ES-I3 (cell line): ENCODE measurements at regions not wholly inside any gene's neighbourhood (a gene's known extent, or its start where the extent isn't known, plus 50 kb on each side); places are given as distances from the start of the nearest gene placed in this dataset.
"Not testable (repeated sequence)": the region's sequence is repeated elsewhere in the genome, so short reads cannot be mapped to it uniquely, and the experiment has no call there.

ENCODE experiments used
- H3K36me3 ChIP-seq: 2 replicates; pipeline ENCODE4 v1.6.1; 2013; ENCODE audit warnings: mild to moderate bottlenecking, low read length, control low read depth, moderate library complexity; ENCODE audit not compliant: insufficient read depth
- H3K4me1 ChIP-seq: 2 replicates; pipeline ENCODE4 v1.6.1; 2013; ENCODE audit warnings: mild to moderate bottlenecking, control low read depth, low read length; ENCODE audit not compliant: insufficient read depth
- H3K9ac ChIP-seq: 2 replicates; pipeline ENCODE4 v1.6.1; 2013; ENCODE audit warnings: low read depth, mild to moderate bottlenecking, low read length, moderate library complexity
- H3K9me3 ChIP-seq: 2 replicates; pipeline ENCODE4 v1.6.1; 2013; ENCODE audit warnings: mild to moderate bottlenecking, low read length, moderate library complexity; ENCODE audit not compliant: control insufficient read depth, insufficient read depth

- H3K9ac ChIP-seq, result no peak overlapping the region
- no peaks in the 10 kb centered on the region for H3K9me3 ChIP-seq
- H3K36me3 ChIP-seq, result no peaks in the 10 kb centered on the region
- H3K4me1 ChIP-seq, result no peaks in the 10 kb centered on the region
Observed at GRCh38 chr2:59752512-59752911, 800.9 kb downstream of the BCL11A start.

- H3K9me3 ChIP-seq, result no peaks in the 10 kb centered on the region
- H3K36me3 ChIP-seq, result no peaks in the 10 kb centered on the region
- no peaks in the 10 kb centered on the region for H3K4me1 ChIP-seq
- no peak overlapping the region for H3K9ac ChIP-seq
Observed at GRCh38 chr2:59752071-59752470, 801.4 kb downstream of the BCL11A start.

GRCh38 chr2:59751214-59751613, 802.2 kb downstream of the BCL11A start:
- H3K36me3 ChIP-seq, H3K9ac ChIP-seq, H3K9me3 ChIP-seq, H3K4me1 ChIP-seq: not testable (repeated sequence)

GRCh38 chr2:59746291-59746690, 807.2 kb downstream of the BCL11A start:
- H3K9me3 ChIP-seq, result no peaks in the 10 kb centered on the region
- no peaks in the 10 kb centered on the region for H3K36me3 ChIP-seq
- H3K9ac ChIP-seq, result no peak overlapping the region
- no peaks in the 10 kb centered on the region for H3K4me1 ChIP-seq

- Histone ChIP-seq H3K9me3 (no peaks in the 10 kb centered on the region), H3K4me1 (no peaks in the 10 kb centered on the region), H3K9ac (no peak overlapping the region), H3K36me3 (no peaks in the 10 kb centered on the region)
Observed at GRCh38 chr2:59745085-59745484, 808.4 kb downstream of the BCL11A start.

GRCh38 chr2:59744436-59744835, 809.0 kb downstream of the BCL11A start:
- H3K4me1 ChIP-seq, result no peaks in the 10 kb centered on the region
- H3K9me3 ChIP-seq, result no peaks in the 10 kb centered on the region
- H3K9ac ChIP-seq, result no peak overlapping the region
- no peaks in the 10 kb centered on the region for H3K36me3 ChIP-seq

- H3K9ac ChIP-seq, result no peak overlapping the region
- H3K36me3 ChIP-seq, result no peaks in the 10 kb centered on the region
- no peaks in the 10 kb centered on the region for H3K9me3 ChIP-seq
- H3K4me1 ChIP-seq, result no peaks in the 10 kb centered on the region
Observed at GRCh38 chr2:59741840-59742239, 811.6 kb downstream of the BCL11A start.

- no peaks in the 10 kb centered on the region for H3K9me3 ChIP-seq
Observed at GRCh38 chr2:59739166-59739565, 814.3 kb downstream of the BCL11A start.

GRCh38 chr2:59737299-59737698, 816.2 kb downstream of the BCL11A start:
- Histone ChIP-seq H3K9ac (no peak overlapping the region), H3K9me3 (no peaks in the 10 kb centered on the region), H3K36me3 (no peaks in the 10 kb centered on the region), H3K4me1 (peaks cover 7% of the 10 kb centered on the region; the same call in 1 of the 2 replicates)

More at GRCh38 chr2:59739166-59739565, 814.3 kb downstream of the BCL11A start:
- no peaks in the 10 kb centered on the region for H3K36me3 ChIP-seq
- H3K4me1 ChIP-seq, result no peaks in the 10 kb centered on the region
- H3K9ac ChIP-seq, result no peak overlapping the region

- no peaks in the 10 kb centered on the region for H3K9me3 ChIP-seq
- H3K36me3 ChIP-seq, result no peaks in the 10 kb centered on the region
- no peak overlapping the region for H3K9ac ChIP-seq
- H3K4me1 ChIP-seq, result peaks cover 7% of the 10 kb centered on the region; the same call in 1 of the 2 replicates
Observed at GRCh38 chr2:59734743-59735142, 818.7 kb downstream of the BCL11A start.

GRCh38 chr2:59733970-59734369, 819.5 kb downstream of the BCL11A start:
- no peak overlapping the region for H3K9ac ChIP-seq

GRCh38 chr2:59733567-59733930, 819.9 kb downstream of the BCL11A start:
- no peaks in the 10 kb centered on the region for H3K36me3 ChIP-seq
- no peak overlapping the region for H3K9ac ChIP-seq

More at GRCh38 chr2:59733970-59734369, 819.5 kb downstream of the BCL11A start:
- Histone ChIP-seq H3K36me3 (no peaks in the 10 kb centered on the region), H3K4me1 (peaks cover 7% of the 10 kb centered on the region; the same call in 1 of the 2 replicates), H3K9me3 (no peaks in the 10 kb centered on the region)

GRCh38 chr2:59732871-59733566, 820.4 kb downstream of the BCL11A start:
- no peak overlapping the region for H3K9ac ChIP-seq
- H3K36me3 ChIP-seq, result no peaks in the 10 kb centered on the region
- peaks cover 7% of the 10 kb centered on the region; the same call in 1 of the 2 replicates for H3K4me1 ChIP-seq
- no peaks in the 10 kb centered on the region for H3K9me3 ChIP-seq

More at GRCh38 chr2:59733567-59733930, 819.9 kb downstream of the BCL11A start:
- Histone ChIP-seq H3K4me1 (peaks cover 7% of the 10 kb centered on the region; the same call in 1 of the 2 replicates), H3K9me3 (no peaks in the 10 kb centered on the region)

GRCh38 chr2:59727121-59727590, 826.3 kb downstream of the BCL11A start:
- no peaks in the 10 kb centered on the region for H3K36me3 ChIP-seq
- H3K4me1 ChIP-seq, result no peaks in the 10 kb centered on the region

More at GRCh38 chr2:59727121-59727590, 826.3 kb downstream of the BCL11A start:
- no peak overlapping the region for H3K9ac ChIP-seq
- H3K9me3 ChIP-seq, result no peaks in the 10 kb centered on the region
